GM21786 (cell line): ENCODE measurements at regions not wholly inside any gene's neighbourhood (a gene's known extent, or its start where the extent isn't known, plus 50 kb on each side); places are given as distances from the start of the nearest gene placed in this dataset.
"Not testable (repeated sequence)": the region's sequence is repeated elsewhere in the genome, so short reads cannot be mapped to it uniquely, and the experiment has no call there.

Experiments
- ATAC-seq: cut with Tn5 transposase; IDR thresholded peaks from one replicate; pipeline ENCODE4 v1.9.1; 2021; ENCODE audit not compliant: unreplicated experiment

DNA sequence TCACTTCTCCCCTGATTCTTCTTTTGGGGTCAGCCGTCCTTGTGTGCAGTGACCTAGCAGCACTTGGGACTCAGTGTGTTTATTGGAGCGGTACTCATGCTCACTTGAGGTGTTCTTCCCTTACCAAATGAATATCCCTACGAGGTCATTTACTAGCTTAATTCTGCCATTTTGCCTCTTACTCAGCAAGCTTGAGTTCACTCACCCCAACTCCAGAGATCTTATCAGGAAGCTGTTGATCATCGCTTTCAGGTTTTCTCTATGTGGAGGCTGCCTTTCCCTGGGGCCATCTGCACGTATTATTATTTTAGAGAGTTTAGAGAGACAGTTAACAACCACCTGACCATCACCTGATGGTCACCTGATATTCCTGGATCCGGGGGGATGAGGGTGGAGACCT is 1466.0 kb upstream of the GOT2 start:
- no peak for ATAC-seq

DNA sequence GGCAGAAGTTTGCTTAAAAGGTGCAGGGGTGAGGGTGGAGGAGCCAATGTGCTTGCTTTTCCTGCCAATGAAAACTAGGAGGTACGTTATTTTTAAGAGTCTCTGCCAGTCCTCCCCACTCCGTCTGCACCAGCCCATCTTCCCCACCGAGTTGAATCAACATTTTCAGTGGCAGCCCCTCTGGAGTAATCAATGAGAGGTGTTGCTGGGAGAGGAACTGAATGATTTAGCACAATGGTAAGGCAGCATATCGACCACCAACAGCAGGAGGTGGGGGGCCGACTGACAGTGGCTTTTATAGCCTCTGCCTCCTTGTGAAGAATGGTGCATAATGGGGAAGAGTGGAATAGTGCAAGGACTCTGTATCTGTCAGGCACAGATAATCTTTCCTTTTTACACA is 1465.0 kb upstream of the GOT2 start:
- ATAC-seq = no peak

DNA sequence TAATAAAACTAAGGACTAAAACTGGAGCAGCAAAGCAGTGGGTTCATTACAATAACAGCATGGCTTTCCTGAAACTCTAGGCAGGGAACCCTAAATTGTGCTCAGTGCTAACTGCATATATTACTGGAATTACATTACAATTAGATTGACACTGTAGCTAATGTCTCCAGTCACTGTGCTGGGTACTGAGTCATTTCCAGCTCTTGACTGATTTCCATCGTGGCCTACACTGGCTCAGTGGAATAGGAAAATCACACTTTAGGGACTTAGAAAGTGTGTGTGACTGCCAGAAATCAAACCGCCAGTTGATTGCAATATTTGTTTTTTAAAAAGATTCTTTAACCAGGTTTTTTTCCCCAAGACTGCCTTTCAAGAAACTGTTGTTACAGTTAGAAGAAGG is 1447.4 kb upstream of the GOT2 start:
- ATAC-seq = no peak

DNA sequence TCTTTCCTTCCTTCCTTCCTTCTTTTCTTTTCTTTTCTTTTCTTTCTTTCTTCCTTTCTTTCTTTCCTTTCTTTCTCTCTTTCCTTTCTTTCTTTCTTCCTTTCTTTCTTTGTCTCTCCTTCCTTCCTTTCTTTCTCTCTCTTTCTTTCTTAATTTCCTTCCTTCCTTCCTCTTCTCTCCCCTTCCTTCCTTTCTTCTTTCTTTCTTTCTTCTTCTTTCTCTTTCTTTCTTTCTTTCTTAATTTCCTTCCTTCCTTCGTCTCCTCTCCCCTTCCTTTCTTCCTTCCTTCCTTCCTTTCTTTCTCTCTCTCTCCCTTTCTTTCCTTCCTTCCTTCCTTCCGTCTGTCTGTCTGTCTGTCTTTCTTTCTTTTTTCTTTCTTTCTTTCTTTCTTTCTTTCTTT is 1446.5 kb upstream of the GOT2 start:
- no peak for ATAC-seq

DNA sequence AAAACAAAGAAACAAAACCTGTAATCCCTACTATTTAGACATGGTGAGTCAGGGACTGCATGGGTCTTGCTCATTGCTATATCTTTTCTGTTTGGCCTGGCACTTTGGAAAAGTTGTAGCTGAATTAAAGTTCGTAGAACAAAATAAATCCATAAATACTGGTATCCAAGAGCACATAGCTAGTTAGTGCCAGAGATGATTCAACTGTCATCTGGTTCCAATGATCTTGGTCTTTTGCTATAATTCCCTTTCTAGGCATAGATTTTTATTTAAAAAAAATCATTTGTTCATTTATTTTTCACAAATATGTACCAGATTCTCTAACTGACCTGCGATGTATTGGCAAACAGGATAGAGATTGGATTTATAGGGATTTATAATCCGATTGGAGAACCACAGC is 1436.1 kb upstream of the GOT2 start:
- no peak for ATAC-seq

DNA sequence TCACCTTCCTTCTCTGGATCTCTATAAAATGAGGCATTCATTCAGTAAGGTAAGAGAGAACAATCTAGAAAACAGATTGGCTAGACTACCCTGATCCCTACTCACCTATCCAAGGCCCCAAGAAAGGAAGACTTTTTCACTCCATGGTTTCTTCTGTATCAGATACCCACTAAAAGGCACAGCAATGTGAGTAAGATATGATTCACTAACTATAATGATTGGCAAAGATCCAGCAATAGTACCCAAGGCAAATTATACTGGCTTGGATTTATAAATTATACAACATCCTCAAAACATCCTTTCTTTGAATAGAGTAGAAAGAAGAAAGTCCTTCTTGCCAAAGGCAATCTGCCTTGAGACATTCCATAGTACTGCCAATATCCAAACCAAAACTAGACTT is 1432.0 kb upstream of the GOT2 start:
- no peak for ATAC-seq

DNA sequence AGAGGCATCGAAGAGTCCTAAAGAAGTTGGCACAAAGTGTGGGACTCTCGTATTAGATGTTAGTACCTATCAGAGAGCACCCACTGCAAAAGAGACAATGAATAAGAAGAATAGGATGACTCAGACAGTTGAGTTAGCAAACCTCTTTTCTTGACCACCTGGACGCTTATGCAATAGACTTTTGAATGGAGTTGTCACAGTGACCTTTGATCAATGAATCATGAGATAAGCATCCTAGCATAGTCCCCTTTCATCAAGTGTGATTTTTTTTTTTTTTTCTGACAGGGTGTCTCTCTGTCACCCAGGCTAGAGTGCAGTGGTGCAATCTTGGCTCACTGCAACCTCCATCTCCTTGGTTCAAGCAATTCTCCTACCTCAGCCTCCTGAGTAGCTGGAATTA is 1417.9 kb upstream of the GOT2 start:
- no peak for ATAC-seq

DNA sequence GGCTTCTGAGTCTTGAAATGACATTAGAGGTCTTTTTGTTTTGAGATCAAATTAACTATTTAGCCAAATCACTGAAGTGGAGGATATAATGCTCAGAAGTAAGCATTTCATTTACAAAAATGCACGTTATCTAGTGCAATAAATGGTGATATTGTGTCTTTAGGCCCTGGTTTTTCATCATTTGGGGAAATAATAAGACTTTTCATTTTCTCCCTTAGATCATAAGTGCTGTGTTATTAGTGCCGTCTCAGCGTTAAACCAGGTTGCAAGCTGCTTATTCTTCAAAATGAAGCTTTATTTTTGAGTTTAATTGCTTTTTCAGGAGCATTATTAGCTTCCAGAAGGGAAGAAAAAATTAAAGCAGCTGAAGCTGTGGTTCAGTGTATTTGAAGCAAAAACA is 1416.8 kb upstream of the GOT2 start:
- ATAC-seq = no peak

DNA sequence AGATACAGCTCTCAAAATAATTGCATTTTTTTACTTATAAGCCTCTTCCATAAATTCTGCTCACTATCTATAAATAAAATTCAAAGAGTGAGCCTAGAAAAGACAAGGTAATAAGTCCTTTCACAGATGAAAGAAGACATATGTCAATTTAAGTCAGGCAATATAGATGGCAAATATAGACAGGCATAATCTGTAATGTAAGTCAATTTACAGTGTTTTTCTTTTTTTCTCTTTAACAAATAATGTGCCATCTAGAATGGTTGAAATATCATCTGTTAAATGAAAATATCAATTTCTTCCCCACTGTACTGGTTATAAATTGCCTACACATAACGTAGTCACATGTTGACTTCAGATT is 1409.2 kb upstream of the GOT2 start:
- ATAC-seq = no peak

DNA sequence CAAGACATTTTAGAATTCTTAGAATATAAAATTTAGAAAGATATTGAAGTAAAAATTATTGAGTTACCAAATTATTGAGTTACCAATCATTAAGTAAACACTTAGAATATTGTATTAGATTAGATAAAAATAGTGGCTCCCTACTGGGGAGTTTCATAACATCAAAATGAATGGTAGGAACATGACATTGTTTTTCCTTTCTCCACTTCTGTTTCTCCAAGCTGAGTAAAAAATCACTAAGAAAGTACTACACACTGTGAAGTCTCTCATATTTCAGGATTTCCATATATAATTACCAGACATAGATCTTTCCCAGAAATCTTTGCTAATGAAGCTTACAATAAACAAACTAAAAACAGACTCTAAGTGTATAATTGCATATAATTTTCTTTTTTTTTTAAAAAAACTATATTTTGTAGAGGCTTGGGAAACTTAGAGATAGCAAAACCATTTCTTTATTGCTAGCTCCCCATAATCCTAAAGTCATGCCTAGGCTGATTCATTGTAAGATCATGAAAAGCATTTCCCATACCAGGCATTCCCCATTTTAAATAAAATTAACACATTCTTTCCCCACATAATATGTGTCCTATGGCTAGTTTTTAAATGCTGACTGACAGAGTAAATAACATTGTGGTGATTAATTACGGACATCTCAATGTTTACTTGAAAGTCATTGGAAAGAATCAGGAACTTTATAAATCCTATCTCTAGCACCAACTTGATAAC is 1408.7 kb upstream of the GOT2 start:
- ATAC-seq = no peak

DNA sequence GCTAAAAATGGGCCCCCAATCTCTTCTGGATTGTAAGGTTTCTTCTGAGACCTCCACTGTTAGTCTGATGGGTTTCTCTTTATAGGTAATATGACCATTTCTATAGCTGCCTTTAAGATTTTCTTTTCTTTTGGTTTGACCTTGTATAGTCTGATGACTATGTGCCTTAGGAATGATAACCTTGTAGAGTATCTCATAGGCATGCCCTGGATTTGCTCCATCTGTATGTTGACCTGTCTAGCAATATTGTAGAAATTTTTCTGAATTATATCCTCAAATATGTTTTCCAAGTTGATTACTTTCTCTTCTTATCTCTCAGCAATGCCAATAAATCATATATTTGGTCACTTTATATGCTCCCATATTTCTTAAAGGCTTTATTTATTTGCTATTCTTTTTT is 1403.8 kb upstream of the GOT2 start:
- no peak for ATAC-seq

DNA sequence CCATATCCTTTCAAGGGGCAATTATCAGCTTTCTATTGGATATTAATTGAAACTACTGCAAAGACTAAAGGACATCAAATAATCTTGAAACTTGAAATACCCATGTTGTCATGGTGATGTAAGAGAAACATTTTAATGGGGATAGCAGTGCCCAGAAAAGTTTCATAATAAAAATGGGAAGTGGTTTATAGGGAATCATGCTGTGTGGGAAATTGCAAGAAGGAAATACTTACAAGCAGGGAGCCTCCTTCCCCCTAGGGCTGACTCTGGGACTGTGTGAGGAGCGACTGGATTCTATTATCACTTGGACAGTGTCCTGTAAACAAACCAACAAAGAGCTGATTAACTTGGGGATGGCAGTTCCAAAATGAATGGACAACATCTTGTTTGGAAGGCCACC is 1393.1 kb upstream of the GOT2 start:
- ATAC-seq = no peak

DNA sequence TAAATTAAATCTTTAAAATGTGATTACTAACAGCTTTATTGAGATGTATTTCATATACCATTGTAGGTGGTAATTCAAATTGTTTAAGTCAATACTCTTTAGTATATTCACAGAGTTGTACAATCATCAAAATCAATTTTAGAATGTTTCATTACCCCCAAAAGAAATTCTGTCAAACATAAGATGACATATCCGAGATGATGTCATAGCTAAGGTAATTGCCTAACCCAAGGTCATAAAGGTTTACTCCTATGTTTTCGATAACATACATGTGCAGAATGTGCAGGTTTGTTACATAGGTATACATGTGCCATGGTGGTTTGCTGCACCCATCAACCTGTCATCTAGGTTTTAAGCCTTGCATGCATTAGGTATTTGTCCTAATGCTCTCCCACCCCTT is 1392.0 kb upstream of the GOT2 start:
- ATAC-seq = not testable (repeated sequence)

DNA sequence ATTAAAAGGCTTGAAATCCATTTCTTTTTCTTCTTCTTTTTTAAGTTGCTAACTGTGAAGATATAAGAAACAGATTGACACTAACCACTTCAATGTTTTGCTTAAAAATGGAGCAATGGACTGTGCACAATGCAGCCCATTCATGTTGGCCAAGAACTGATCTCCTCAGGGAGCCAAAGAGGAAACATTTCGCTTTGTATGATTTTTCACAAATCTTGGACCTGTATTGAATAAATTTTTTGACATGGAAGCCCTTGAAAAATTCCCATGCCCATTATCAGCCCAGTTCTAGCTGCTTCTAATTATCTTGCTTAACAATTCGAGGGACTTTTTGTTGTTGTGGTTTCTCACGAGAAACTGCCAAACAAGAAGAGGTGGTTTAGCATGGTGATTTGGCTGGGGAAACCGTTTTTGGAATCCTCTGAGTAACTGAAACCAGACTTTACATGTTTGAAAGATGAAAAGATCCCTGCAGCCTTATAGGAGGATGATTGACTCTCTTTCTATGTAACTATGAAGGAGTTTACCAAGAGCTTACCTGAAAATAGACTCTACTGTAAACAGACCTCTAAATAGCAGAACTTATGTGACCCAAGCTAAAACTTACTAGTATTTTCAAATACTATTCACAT is 1389.4 kb upstream of the GOT2 start:
- no peak for ATAC-seq

DNA sequence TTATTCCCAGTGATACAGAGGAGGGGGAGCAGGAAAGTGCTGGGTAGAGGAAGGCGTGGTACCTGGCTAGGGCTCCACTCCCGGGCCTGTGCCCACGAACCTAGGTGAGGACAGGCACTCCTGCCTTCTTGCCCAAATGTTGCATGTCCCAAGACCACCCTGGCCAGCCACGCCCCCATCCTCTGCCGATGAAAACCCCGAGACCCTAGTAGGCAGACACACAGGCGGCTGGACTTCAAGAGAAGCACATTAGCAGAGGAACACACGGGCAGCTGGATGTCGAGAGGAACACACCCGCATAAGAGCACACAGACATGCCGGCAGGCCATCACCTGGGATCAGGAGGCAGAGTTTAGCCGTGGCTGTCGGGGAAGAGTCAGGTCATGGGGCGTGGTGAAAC is 1386.5 kb upstream of the GOT2 start:
- no peak for ATAC-seq

DNA sequence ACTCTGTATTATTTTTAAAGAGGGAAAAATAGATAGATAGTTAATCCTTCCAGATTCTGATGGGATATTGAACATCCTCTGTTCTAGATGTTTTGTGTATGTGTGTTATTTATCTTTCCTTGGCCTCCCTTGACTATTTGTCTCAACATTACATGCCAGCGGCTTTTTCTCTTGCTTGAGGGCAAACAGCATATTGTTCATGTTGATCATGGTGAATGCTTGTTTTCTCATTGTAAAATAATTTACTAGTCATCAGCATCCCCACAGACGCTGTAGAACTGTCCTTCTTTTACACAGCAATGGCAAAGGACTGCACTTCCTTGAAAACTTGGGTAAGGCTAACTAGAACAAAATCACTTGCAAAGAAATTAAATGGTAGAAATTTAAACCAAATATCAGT is 1376.4 kb upstream of the GOT2 start:
- no peak for ATAC-seq

DNA sequence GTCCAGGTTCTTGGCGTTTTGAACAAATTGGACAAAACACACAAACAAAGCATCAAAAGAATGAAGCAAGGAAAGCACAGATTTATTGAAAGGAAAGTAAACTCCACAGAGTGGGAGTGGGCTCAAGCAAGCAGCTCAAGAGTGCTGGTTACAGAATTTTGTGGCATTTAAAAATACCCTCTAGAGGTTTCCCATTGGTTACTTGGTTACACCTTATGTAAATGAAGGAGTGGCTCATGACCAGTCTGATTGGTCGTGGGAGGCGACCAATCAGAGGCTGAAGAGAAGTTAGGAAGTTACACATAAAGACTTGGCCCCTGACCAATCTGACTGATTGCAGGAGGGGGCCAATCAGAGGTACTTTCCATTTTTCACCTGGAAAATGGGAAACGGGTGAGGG is 1373.8 kb upstream of the GOT2 start:
- no peak for ATAC-seq

DNA sequence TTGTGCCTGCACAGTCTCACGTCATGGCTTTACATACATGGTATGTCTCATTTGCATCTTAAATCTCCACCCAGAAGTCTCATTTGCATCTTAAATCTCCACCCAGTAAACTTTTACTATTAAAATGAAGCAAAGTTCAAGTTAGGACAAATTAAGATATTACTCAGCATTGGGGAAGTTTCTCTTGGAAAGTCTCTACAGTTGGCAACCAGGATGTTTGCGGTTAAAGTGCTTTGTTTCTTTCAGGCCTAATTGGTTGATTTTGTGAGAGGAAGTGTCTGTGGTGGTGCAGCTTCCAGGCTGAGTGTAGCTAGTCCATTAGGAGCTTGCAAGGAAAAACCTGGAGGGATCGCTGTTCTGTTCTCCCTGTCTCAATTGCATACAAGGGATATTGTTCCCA is 1373.3 kb upstream of the GOT2 start:
- no peak for ATAC-seq

DNA sequence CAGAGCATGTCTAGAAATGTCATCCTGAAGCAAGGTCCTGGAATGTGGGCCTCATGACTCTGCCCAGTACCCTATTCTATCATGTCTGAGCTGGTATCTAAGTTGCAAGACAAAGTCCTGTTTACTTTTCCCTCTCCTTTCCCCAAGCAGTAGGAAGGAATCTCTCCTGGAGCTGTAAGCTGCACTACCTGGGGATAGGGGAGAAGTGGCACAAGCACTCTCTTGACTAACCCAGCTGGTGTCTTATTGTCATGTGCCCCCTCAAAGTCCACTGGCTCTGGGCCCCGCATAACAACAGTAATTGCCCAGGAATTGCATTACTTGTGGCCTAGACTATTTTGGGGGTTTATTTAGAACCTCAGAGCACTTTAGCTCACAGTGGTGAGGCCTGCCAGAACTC is 1366.3 kb upstream of the GOT2 start:
- no peak for ATAC-seq

DNA sequence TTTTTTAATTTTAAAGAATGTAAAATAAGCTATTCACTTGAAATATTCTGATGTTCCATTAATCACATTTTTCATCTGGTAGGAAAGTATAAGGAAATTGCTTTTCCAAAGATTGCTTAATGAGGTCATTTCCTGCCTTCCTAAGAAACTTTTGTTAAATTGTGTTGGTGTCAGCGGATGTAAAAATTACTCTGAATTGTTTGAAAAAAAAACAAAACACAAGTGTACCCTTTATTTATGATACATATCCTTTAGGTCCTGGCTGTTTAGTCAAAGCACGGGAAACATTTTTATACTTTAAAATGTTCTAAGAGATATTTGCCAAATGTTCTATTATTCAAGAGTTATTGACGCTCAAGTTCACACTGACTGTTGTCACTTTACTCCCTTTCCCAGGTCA is 1357.4 kb upstream of the GOT2 start:
- ATAC-seq = no peak

DNA sequence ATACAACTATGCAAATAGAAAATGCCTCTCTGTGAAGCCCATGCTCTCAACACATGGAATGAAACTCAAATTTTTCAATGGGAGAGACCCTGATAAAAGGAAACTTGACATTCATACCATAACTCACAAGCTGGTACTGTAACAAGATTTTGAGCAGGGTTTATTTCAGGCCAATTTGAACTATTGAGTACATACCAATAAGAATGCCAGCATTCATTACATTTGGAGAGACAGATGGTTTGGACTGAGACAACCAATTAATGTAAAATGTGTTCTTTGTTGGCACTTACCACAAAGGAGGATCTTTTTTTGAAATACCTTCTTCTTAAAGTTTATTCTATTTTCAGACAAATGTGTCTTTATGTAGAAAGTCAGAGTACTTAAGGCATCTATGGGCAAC is 1357.0 kb upstream of the GOT2 start:
- ATAC-seq = no peak

DNA sequence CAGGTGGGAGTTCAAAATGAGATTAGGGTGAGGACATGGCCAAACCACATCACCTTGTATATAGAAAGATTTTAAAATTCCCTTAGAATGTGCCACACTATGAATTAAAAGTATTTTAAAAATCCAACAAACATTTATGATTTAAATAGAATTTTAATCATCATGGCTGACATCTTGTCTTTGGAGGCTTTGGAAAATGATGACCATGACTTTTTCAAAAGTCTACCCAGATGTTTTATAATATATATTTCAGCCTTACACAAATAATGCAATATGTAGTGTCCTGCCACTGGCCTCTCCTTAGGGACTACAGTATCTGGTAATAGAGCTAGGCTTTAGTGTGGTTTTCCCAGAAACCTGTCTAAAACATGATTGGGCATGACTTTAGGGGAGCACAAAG is 1353.4 kb upstream of the GOT2 start:
- no peak for ATAC-seq

DNA sequence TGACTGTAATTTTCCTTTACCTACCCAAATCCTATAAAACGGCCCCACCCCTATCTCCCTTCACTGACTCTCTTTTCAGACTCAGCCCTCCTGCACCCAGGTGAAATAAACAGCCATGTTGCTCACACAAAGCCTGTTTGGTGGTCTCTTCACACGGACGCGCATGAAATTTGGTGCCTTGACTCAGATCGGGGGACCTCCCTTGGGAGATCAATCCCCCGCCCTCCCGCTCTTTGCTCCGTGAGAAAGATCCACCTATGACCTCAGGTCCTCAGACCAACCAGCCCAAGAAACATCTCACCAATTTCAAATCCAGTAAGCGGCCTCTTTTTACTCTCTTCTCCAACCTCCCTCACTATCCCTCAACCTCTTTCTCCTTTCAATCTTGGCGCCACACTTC is 1344.7 kb upstream of the GOT2 start:
- ATAC-seq = not testable (repeated sequence)
